ENCODE measurements at regions not wholly inside any gene's neighbourhood (a gene's known extent, or its start where the extent isn't known, plus 50 kb on each side); places are given as distances from the start of the nearest gene placed in this dataset.

DNA sequence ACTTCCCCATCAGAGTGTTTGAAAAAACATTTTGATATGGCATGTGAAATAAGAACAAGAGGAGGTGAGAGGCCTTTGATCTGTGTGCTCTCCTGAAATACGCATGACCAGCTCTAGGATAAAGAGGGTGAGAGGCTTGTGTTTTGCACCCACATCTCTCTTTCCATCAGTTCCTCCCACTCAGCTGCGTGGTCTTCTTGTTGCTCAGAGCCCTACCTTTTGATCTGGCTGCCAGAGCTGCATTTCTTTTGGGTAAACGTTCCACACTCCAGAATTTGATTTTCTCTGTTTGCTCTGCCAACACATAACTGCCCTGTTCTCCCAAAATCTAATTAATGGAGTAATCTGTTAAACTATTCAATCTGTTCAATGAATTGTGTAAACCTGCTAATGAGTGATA lies 72.0 kb upstream of the FN1 start:
- H3K9me3 ChIP-seq (ENCODE audit: control insufficient read depth in 4 of 4, low read length in 3 of 4) = no peaks in the 10 kb centered on the region
- no peaks in the 10 kb centered on the region for H3K27me3 ChIP-seq (ENCODE audit: control insufficient read depth in 4 of 4, insufficient read depth in 4 of 4, low read length in 3 of 4)
- H3K9ac ChIP-seq (ENCODE audit: low read depth in 1 of 2, low read length in 2 of 2) = peak overlapping the region in 1 of 2 donors; percentile 26
- H3K27ac ChIP-seq (ENCODE audit: low read depth in 1 of 2, low read length in 2 of 2) = peak overlapping the region; percentile 1 to 8
- no peak for DNase-seq (ENCODE audit: low spot score)
- H3K4me1 ChIP-seq (ENCODE audit: control insufficient read depth in 4 of 4, insufficient read depth in 4 of 4, low read length in 3 of 4) = peaks cover 3 to 35% (median 27%) of the 10 kb centered on the region in 4 donors
- H3K36me3 ChIP-seq (ENCODE audit: control insufficient read depth in 4 of 4, insufficient read depth in 3 of 4, low read depth in 1 of 4, low read length in 3 of 4) = no peaks in the 10 kb centered on the region
- 26% methylated on average over 3 of the region's 3 CpGs for WGBS
- TF ChIP-seq, protein P1, sequence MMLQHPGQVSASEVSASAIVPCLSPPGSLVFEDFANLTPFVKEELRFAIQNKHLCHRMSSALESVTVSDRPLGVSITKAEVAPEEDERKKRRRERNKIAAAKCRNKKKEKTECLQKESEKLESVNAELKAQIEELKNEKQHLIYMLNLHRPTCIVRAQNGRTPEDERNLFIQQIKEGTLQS (IDR thresholded peaks at IDR 0.05) = no peak
- TF ChIP-seq SP1 (IDR thresholded peaks at IDR 0.05) (no peak), FOXA1 (IDR thresholded peaks at IDR 0.05) (no peak), FOXA2 (IDR thresholded peaks at IDR 0.05) (no peak), EGR1 (IDR thresholded peaks at IDR 0.05; ENCODE audit: low read depth in 2 of 2) (no peak), YY1 (IDR thresholded peaks at IDR 0.05) (no peak), HNF4A (conservative IDR thresholded peaks at IDR 0.05) (peak in 1 of 2 donors; percentile 17), JUND (IDR thresholded peaks at IDR 0.05) (no peak)
- TF ChIP-seq, protein P2, sequence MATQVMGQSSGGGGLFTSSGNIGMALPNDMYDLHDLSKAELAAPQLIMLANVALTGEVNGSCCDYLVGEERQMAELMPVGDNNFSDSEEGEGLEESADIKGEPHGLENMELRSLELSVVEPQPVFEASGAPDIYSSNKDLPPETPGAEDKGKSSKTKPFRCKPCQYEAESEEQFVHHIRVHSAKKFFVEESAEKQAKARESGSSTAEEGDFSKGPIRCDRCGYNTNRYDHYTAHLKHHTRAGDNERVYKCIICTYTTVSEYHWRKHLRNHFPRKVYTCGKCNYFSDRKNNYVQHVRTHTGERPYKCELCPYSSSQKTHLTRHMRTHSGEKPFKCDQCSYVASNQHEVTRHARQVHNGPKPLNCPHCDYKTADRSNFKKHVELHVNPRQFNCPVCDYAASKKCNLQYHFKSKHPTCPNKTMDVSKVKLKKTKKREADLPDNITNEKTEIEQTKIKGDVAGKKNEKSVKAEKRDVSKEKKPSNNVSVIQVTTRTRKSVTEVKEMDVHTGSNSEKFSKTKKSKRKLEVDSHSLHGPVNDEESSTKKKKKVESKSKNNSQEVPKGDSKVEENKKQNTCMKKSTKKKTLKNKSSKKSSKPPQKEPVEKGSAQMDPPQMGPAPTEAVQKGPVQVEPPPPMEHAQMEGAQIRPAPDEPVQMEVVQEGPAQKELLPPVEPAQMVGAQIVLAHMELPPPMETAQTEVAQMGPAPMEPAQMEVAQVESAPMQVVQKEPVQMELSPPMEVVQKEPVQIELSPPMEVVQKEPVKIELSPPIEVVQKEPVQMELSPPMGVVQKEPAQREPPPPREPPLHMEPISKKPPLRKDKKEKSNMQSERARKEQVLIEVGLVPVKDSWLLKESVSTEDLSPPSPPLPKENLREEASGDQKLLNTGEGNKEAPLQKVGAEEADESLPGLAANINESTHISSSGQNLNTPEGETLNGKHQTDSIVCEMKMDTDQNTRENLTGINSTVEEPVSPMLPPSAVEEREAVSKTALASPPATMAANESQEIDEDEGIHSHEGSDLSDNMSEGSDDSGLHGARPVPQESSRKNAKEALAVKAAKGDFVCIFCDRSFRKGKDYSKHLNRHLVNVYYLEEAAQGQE (IDR thresholded peaks at IDR 0.05) = no peak
- no peak overlapping the region for H3K4me3 ChIP-seq (ENCODE audit: low read depth in 1 of 3, low read length in 3 of 3)

DNA sequence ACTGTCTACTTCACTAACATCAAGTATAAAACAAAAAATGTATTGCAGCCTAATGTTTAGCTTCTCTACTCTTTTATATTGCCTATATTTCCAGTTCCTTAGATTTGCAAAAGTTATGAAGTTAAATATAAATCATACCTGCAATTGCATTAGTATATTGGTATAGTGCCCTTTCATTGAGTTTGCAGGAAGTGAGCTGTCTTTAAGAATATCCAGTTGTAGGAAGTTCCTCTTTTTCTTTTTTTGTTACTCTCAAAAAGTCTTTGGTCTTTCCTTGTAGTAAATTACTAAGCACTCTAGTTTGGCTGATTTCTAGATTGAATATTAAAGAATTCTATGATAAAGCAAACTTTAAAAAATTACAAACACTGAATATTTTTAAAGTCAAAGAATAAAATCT lies 71.3 kb upstream of the FN1 start:
- Histone ChIP-seq H3K27ac (ENCODE audit: low read depth in 1 of 2, low read length in 2 of 2) (peak overlapping the region in 1 of 2 donors; percentile 57), H3K4me1 (ENCODE audit: control insufficient read depth in 4 of 4, insufficient read depth in 4 of 4, low read length in 3 of 4) (peaks cover 0 to 35% (median 25%) of the 10 kb centered on the region in 4 donors), H3K9me3 (ENCODE audit: control insufficient read depth in 4 of 4, low read length in 3 of 4) (no peaks in the 10 kb centered on the region), H3K27me3 (ENCODE audit: control insufficient read depth in 4 of 4, insufficient read depth in 4 of 4, low read length in 3 of 4) (no peaks in the 10 kb centered on the region), H3K36me3 (ENCODE audit: control insufficient read depth in 4 of 4, insufficient read depth in 3 of 4, low read depth in 1 of 4, low read length in 3 of 4) (no peaks in the 10 kb centered on the region), H3K9ac (ENCODE audit: low read depth in 1 of 2, low read length in 2 of 2) (no peak overlapping the region), H3K4me3 (ENCODE audit: low read depth in 1 of 3, low read length in 3 of 3) (no peak overlapping the region)
- DNase-seq (ENCODE audit: low spot score) = no peak
- TF ChIP-seq SP1 (IDR thresholded peaks at IDR 0.05) (no peak), NR2F2 (IDR thresholded peaks at IDR 0.05) (no peak), EGR1 (IDR thresholded peaks at IDR 0.05; ENCODE audit: low read depth in 2 of 2) (no peak), FOXA2 (IDR thresholded peaks at IDR 0.05) (no peak), YY1 (IDR thresholded peaks at IDR 0.05) (no peak), RAD21 (IDR thresholded peaks at IDR 0.05) (no peak), GABPA (IDR thresholded peaks at IDR 0.05 in 1 of 2, conservative IDR thresholded peaks at IDR 0.05 in 1 of 2) (no peak)
- TF ChIP-seq, protein P3, sequence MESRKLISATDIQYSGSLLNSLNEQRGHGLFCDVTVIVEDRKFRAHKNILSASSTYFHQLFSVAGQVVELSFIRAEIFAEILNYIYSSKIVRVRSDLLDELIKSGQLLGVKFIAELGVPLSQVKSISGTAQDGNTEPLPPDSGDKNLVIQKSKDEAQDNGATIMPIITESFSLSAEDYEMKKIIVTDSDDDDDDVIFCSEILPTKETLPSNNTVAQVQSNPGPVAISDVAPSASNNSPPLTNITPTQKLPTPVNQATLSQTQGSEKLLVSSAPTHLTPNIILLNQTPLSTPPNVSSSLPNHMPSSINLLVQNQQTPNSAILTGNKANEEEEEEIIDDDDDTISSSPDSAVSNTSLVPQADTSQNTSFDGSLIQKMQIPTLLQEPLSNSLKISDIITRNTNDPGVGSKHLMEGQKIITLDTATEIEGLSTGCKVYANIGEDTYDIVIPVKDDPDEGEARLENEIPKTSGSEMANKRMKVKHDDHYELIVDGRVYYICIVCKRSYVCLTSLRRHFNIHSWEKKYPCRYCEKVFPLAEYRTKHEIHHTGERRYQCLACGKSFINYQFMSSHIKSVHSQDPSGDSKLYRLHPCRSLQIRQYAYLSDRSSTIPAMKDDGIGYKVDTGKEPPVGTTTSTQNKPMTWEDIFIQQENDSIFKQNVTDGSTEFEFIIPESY (IDR thresholded peaks at IDR 0.05) = no peak
- TF ChIP-seq, protein P4, sequence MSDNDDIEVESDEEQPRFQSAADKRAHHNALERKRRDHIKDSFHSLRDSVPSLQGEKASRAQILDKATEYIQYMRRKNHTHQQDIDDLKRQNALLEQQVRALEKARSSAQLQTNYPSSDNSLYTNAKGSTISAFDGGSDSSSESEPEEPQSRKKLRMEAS (IDR thresholded peaks at IDR 0.05) = no peak
- TF ChIP-seq, protein P1 (IDR thresholded peaks at IDR 0.05) = no peak
- TF ChIP-seq, protein P2 (IDR thresholded peaks at IDR 0.05) = no peak

Data from liver (tissue), 7 donors.